ENCODE measurements at regions not wholly inside any gene's neighbourhood (a gene's known extent, or its start where the extent isn't known, plus 50 kb on each side); places are given as distances from the start of the nearest gene placed in this dataset.

DNA sequence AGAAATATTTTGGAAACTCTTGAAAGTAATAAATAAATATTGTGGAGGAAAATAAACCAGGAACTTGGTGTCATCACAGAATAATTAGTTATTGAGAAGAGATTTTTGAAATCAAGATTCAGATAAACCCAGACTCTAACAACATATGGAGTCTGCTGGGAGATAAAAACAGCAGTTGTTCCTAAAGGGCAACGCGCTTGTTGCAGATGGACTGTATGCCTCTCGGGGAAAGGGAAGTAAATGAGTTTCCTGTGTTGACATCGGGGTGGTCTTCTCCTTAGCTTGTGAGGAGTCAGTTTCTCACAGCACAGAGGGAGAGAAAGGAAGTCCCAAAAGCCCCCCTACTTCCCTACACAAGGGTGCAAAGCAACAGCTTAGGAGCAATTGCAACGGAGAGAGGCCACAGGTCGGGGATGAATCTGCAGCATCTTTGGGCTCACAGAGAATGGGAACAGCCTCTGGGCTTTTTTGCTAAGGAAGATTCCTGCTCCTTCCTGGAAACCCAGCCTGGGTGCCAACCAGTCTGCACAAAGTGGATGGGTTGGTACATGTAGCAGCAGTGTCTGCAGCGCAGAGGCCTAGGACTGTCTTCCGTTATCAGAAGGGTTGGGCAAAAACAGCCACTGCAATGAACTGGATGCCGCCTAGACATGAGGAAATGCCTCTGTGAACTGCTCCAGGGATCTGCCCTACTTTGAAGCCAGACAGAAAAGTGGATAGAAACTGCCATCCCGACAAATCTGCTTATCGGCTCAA lies 603.0 kb upstream of the NRSN1 start:
- no peaks in the 10 kb centered on the region for H3K36me3 ChIP-seq (ENCODE audit: control insufficient read depth, insufficient read depth, low read length)
- H3K27me3 ChIP-seq (ENCODE audit: control insufficient read depth, insufficient read depth, low read length), result no peaks in the 10 kb centered on the region
- no peak overlapping the region for H3K4me3 ChIP-seq (ENCODE audit: low read depth, low read length)
- no peak for DNase-seq (ENCODE audit: low read depth)
- TF ChIP-seq CTCF (IDR thresholded peaks at IDR 0.05; ENCODE audit: insufficient read depth, low read length, poor library complexity, severe bottlenecking), result no peak

- Histone ChIP-seq H3K27me3 (ENCODE audit: control insufficient read depth, insufficient read depth, low read length) (no peaks in the 10 kb centered on the region), H3K4me3 (ENCODE audit: low read depth, low read length) (no peak overlapping the region), H3K36me3 (ENCODE audit: control insufficient read depth, insufficient read depth, low read length) (no peaks in the 10 kb centered on the region)
- no peak for TF ChIP-seq CTCF (IDR thresholded peaks at IDR 0.05; ENCODE audit: insufficient read depth, low read length, poor library complexity, severe bottlenecking)
- no peak for DNase-seq (ENCODE audit: low read depth)
These were observed 602.2 kb upstream of the NRSN1 start for GRCh38 chr6:23523771-23524170.

DNA sequence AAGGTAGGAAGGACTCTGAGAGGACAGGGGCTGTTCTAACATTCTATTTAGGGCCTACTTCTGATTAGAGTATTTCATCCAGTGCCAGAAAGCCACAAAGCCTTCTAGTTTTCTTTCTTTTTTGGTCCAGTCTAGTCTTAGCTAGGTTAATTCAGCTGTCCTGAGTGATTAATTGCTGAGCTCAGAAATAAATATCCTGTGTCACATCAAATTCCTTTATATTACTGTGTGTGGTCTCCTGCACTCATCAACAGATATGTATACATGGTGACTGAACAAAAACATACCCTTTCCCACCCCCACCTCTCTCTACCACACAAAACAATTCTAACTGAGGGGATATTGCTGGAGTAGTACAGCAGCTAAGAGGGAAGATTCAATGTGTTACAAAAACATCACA lies 601.5 kb upstream of the NRSN1 start:
- no peak for TF ChIP-seq CTCF (IDR thresholded peaks at IDR 0.05; ENCODE audit: insufficient read depth, low read length, poor library complexity, severe bottlenecking)
- DNase-seq (ENCODE audit: low read depth), result no peak
- Histone ChIP-seq H3K27me3 (ENCODE audit: control insufficient read depth, insufficient read depth, low read length) (no peaks in the 10 kb centered on the region), H3K36me3 (ENCODE audit: control insufficient read depth, insufficient read depth, low read length) (no peaks in the 10 kb centered on the region), H3K4me3 (ENCODE audit: low read depth, low read length) (no peak overlapping the region)

GRCh38 chr6:23526526-23526925 lies 599.5 kb upstream of the NRSN1 start:
- no peak for TF ChIP-seq CTCF (IDR thresholded peaks at IDR 0.05; ENCODE audit: insufficient read depth, low read length, poor library complexity, severe bottlenecking)
- no peaks in the 10 kb centered on the region for H3K27me3 ChIP-seq (ENCODE audit: control insufficient read depth, insufficient read depth, low read length)
- H3K4me3 ChIP-seq (ENCODE audit: low read depth, low read length), result no peak overlapping the region
- no peaks in the 10 kb centered on the region for H3K36me3 ChIP-seq (ENCODE audit: control insufficient read depth, insufficient read depth, low read length)
- no peak for DNase-seq (ENCODE audit: low read depth)

DNA sequence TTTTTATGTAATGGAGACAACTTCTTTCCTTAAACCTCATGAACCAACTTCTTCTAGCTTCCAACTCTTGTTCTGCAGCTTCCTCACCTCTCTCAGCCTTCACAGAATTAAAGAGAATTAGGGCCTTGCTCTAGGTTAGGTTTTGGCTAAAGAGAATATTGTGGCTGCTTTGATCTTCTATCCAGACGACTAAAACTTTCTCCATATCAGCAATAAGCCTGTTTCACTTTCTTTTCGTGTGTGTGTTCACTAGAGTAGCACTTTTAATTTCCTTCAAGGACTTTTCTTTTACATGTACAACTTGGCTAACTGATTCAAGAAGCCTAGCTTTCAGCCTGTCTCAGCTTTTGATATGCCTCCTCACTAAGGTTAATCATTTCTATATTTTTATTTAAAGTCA lies 596.1 kb upstream of the NRSN1 start:
- no peak for DNase-seq (ENCODE audit: low read depth)
- TF ChIP-seq CTCF (IDR thresholded peaks at IDR 0.05; ENCODE audit: insufficient read depth, low read length, poor library complexity, severe bottlenecking), result no peak
- Histone ChIP-seq H3K36me3 (ENCODE audit: control insufficient read depth, insufficient read depth, low read length) (no peaks in the 10 kb centered on the region), H3K4me3 (ENCODE audit: low read depth, low read length) (no peak overlapping the region), H3K27me3 (ENCODE audit: control insufficient read depth, insufficient read depth, low read length) (no peaks in the 10 kb centered on the region)

GRCh38 chr6:23531666-23532065 lies 594.3 kb upstream of the NRSN1 start:
- Histone ChIP-seq H3K27me3 (ENCODE audit: control insufficient read depth, insufficient read depth, low read length) (no peaks in the 10 kb centered on the region), H3K36me3 (ENCODE audit: control insufficient read depth, insufficient read depth, low read length) (no peaks in the 10 kb centered on the region), H3K4me3 (ENCODE audit: low read depth, low read length) (no peak overlapping the region)
- TF ChIP-seq CTCF (IDR thresholded peaks at IDR 0.05; ENCODE audit: insufficient read depth, low read length, poor library complexity, severe bottlenecking), result no peak
- no peak for DNase-seq (ENCODE audit: low read depth)

Data from kidney epithelial cell (primary cell).